Hepatocyte (in vitro differentiated cells): ENCODE measurements at regions not wholly inside any gene's neighbourhood (a gene's known extent, or its start where the extent isn't known, plus 50 kb on each side); places are given as distances from the start of the nearest gene placed in this dataset.

Experiments used
- DNase-seq: peaks from one replicate; pipeline ENCODE4 v3.0.0-alpha.2; 2016; ENCODE audit warnings: low spot score
- H2AFZ ChIP-seq: fragments of 200-600 bp; sonication (generic); 2 replicates; pipeline ENCODE4 v1.6.0; 2016; ENCODE audit warnings: antibody characterized with exemption, mild to moderate bottlenecking
- H3K27ac ChIP-seq: fragments of 200-600 bp; sonication (generic); 2 replicates; pipeline ENCODE4 v1.5.1; 2016; ENCODE audit warnings: mild to moderate bottlenecking
- H3K27me3 ChIP-seq: fragments of 200-600 bp; sonication (generic); 2 replicates; pipeline ENCODE4 v1.6.1; 2016
- H3K36me3 ChIP-seq: fragments of 200-600 bp; sonication (generic); replicated peaks from 2 replicates; pipeline ENCODE4 v1.5.1; 2016; ENCODE audit warnings: low read depth; ENCODE audit not compliant: insufficient read depth
- H3K4me1 ChIP-seq: fragments of 200-600 bp; sonication (generic); 2 replicates; pipeline ENCODE4 v1.5.1; 2016; ENCODE audit warnings: mild to moderate bottlenecking, moderate library complexity; ENCODE audit not compliant: insufficient read depth
- H3K4me2 ChIP-seq: fragments of 200-600 bp; sonication (generic); 2 replicates; pipeline ENCODE4 v1.6.0; 2016
- H3K4me3 ChIP-seq: fragments of 200-600 bp; sonication (generic); 2 replicates; pipeline ENCODE4 v1.5.1; 2016; ENCODE audit warnings: mild to moderate bottlenecking
- H3K79me2 ChIP-seq: fragments of 200-600 bp; sonication (generic); 2 replicates; pipeline ENCODE4 v1.6.0; 2017; ENCODE audit warnings: mild to moderate bottlenecking
- H3K9me2 ChIP-seq: fragments of 200-600 bp; sonication (generic); replicated peaks from 2 replicates; pipeline ENCODE4 v1.6.0; 2017; ENCODE audit warnings: mild to moderate bottlenecking; ENCODE audit not compliant: insufficient read depth
- H3K9me3 ChIP-seq: fragments of 200-600 bp; sonication (generic); 2 replicates; pipeline ENCODE4 v1.5.1; 2016; ENCODE audit warnings: low read depth, mild to moderate bottlenecking
- H4K20me1 ChIP-seq: fragments of 200-600 bp; sonication (generic); 2 replicates; pipeline ENCODE4 v1.6.0; 2016; ENCODE audit warnings: mild to moderate bottlenecking; ENCODE audit not compliant: insufficient read depth, poor library complexity, severe bottlenecking
- CTCF ChIP-seq: fragments of 200-600 bp; sonication (generic); IDR thresholded peaks from 2 replicates; pipeline ENCODE4 v1.5.1; 2016; ENCODE audit warnings: antibody characterized with exemption, mild to moderate bottlenecking; ENCODE audit not compliant: poor library complexity
- EZH2 ChIP-seq: fragments of 200-600 bp; sonication (generic); IDR thresholded peaks from 2 replicates; pipeline ENCODE4 v1.6.1; 2016; ENCODE audit warnings: antibody characterized with exemption, mild to moderate bottlenecking, borderline replicate concordance
- EZH2phosphoT487 ChIP-seq: fragments of 200-600 bp; sonication (generic); IDR thresholded peaks from one replicate; pipeline ENCODE4 v1.6.1; 2018; ENCODE audit warnings: antibody characterized with exemption, mild to moderate bottlenecking, low read depth, moderate library complexity; ENCODE audit not compliant: unreplicated experiment, severe bottlenecking
- WGBS: methylation state at CpG from one replicate; pipeline ENCODE4 v1.1.6; 2016; ENCODE audit warnings: low lambda C conversion rate; ENCODE audit errors: missing lambda C conversion rate; 5-methylcytosine and 5-hydroxymethylcytosine counted together

GRCh38 chr5:4520559-4520958, 619.6 kb upstream of the ADAMTS16 start:
- no peaks in the 10 kb centered on the region for H3K27me3 ChIP-seq
- DNase-seq = no peak
- no peak overlapping the region for H2AFZ ChIP-seq
- H4K20me1 ChIP-seq = no peaks in the 10 kb centered on the region
- H3K27ac ChIP-seq = no peak overlapping the region
- H3K9me3 ChIP-seq = no peaks in the 10 kb centered on the region
- H3K4me1 ChIP-seq = no peaks in the 10 kb centered on the region
- TF ChIP-seq EZH2 (no peak), EZH2phosphoT487 (no peak), CTCF (peak; percentile 25)
- H3K9me2 ChIP-seq = no peaks in the 10 kb centered on the region
- H3K4me2 ChIP-seq = no peak overlapping the region
- H3K4me3 ChIP-seq = no peak overlapping the region
- 79% methylated on average over 1 of the region's 1 CpG for WGBS
- H3K79me2 ChIP-seq = no peaks in the 10 kb centered on the region
- no peaks in the 10 kb centered on the region for H3K36me3 ChIP-seq

GRCh38 chr5:4523038-4523437, 617.1 kb upstream of the ADAMTS16 start:
- no peaks in the 10 kb centered on the region for H3K9me3 ChIP-seq
- no peak overlapping the region for H3K4me3 ChIP-seq
- H3K36me3 ChIP-seq = no peaks in the 10 kb centered on the region
- no peaks in the 10 kb centered on the region for H4K20me1 ChIP-seq
- no peaks in the 10 kb centered on the region for H3K79me2 ChIP-seq
- no peaks in the 10 kb centered on the region for H3K4me1 ChIP-seq
- H2AFZ ChIP-seq = no peak overlapping the region
- TF ChIP-seq EZH2 (no peak), EZH2phosphoT487 (no peak), CTCF (no peak)
- DNase-seq = no peak
- no peaks in the 10 kb centered on the region for H3K9me2 ChIP-seq
- H3K27me3 ChIP-seq = no peaks in the 10 kb centered on the region
- WGBS = 82% methylated on average over 6 of the region's 6 CpGs
- H3K4me2 ChIP-seq = no peak overlapping the region
- no peak overlapping the region for H3K27ac ChIP-seq

- Histone ChIP-seq H3K36me3 (no peaks in the 10 kb centered on the region), H3K4me1 (peaks cover 6% of the 10 kb centered on the region), H4K20me1 (no peaks in the 10 kb centered on the region), H3K9me3 (no peaks in the 10 kb centered on the region), H2AFZ (no peak overlapping the region), H3K4me2 (no peak overlapping the region), H3K27me3 (no peaks in the 10 kb centered on the region), H3K27ac (no peak overlapping the region), H3K9me2 (no peaks in the 10 kb centered on the region), H3K4me3 (no peak overlapping the region), H3K79me2 (no peaks in the 10 kb centered on the region)
- DNase-seq = no peak
- no peak for TF ChIP-seq EZH2
- no peak for TF ChIP-seq CTCF
- no peak for TF ChIP-seq EZH2phosphoT487
- WGBS = 46% methylated on average over 10 of the region's 10 CpGs
Observed at GRCh38 chr5:4531756-4532704, 608.1 kb upstream of the ADAMTS16 start.
